Right lobe of liver (tissue), 6 donors: ENCODE measurements at regions not wholly inside any gene's neighbourhood (a gene's known extent, or its start where the extent isn't known, plus 50 kb on each side); places are given as distances from the start of the nearest gene placed in this dataset.

ENCODE experiments used
- ATAC-seq, 4 donors: fragments of 200-7000 bp; cut with Tn5 transposase; one replicate each; pipeline ENCODE4 v1.9.1; 2020; ENCODE audit warnings: mild to moderate bottlenecking in 4 of 4, moderate library complexity in 4 of 4
- DNase-seq, 3 donors: peaks; one replicate each; pipeline ENCODE4 v3.0.0-alpha.2; 2020
- H3K27ac ChIP-seq, 3 donors: fragments of 200-600 bp; one replicate each; pipeline ENCODE4 v1.8.0; 2022
- H3K27me3 ChIP-seq, 2 donors: fragments of 200-600 bp; one replicate each; pipeline ENCODE4 v1.8.0; 2022
- H3K36me3 ChIP-seq, 4 donors: fragments of 200-600 bp; sonication (generic) in 1 of 4; one replicate each; pipeline versions ENCODE4 v1.5.1 to v1.8.0; 2017 to 2022; ENCODE audit warnings: control low read depth in 1 of 4
- H3K4me1 ChIP-seq, 4 donors: fragments of 200-600 bp; sonication (generic) in 1 of 4; one replicate each; pipeline versions ENCODE4 v1.5.1 to v1.8.0; 2017 to 2022; ENCODE audit warnings: control low read depth in 1 of 4
- H3K4me3 ChIP-seq, 3 donors: fragments of 200-600 bp; one replicate each; pipeline ENCODE4 v1.8.0; 2022
- H3K9me3 ChIP-seq, 4 donors: fragments of 200-600 bp; sonication (generic) in 1 of 4; one replicate each; pipeline versions ENCODE4 v1.5.1 to v1.8.0; 2017 to 2022; ENCODE audit warnings: control low read depth in 1 of 4
- POLR2A ChIP-seq: fragments of 450-650 bp; IDR thresholded peaks from one replicate; pipeline ENCODE4 v1.6.1; 2017; ENCODE audit warnings: antibody characterized with exemption, mild to moderate bottlenecking
- WGBS: methylation state at CpG from one replicate; pipeline ENCODE4 v1.1.6; 2018; ENCODE audit warnings: low coverage, low lambda C conversion rate; ENCODE audit not compliant: insufficient coverage; ENCODE audit errors: missing lambda C conversion rate; 5-methylcytosine and 5-hydroxymethylcytosine counted together
- intact Hi-C, 2 donors: fragments of 100-400 bp; cut with DNase I; formaldehyde crosslinking; loops; one replicate each; pipeline versions ENCODE4 v1.11.2 to v1.14.1; 2022
- TF ChIP-seq, protein P1 (sequence below), 4 donors: fragments of 200-600 bp in 3 of 4; fragments of 450-650 bp in 1 of 4; IDR thresholded peaks; one replicate each; pipeline versions ENCODE4 v1.5.1 to v1.8.0; 2016 to 2022; ENCODE audit warnings: antibody characterized with exemption in 4 of 4, mild to moderate bottlenecking in 2 of 4
- donor health status: DM: no; HTN: yes; CAD: no.
- donor health status: DM: no; HTN: no; CAD: no.
- donor health status: DM: no; HTN: no; CAD: no.
- donor health status: DM: no; HTN: yes; CAD: no.
- donor health status: DM: no; HTN: yes; CAD: no.

DNA sequence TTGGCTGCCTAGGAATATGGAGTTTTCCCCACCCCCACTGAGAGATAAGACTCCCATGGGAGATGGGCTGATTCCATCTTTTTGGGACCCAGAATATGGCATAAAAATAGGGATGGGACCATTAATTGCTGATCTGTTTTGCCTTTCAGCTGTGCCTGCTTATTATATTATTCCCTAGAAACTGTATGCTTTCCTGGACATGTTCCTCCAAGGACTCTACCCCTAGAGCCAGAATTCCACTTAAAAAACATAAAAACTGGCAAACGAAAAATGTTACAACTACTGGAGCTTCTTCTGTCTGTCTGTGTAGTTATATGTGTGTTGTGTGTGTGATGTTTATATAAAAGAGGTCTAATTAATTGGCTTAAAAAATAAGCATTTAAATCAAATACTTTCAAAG lies 159.9 kb upstream of the PRR20A start:
- intact Hi-C loops, result no loop called here
- no peak for DNase-seq
- no peak for TF ChIP-seq POLR2A
- TF ChIP-seq, protein P1, sequence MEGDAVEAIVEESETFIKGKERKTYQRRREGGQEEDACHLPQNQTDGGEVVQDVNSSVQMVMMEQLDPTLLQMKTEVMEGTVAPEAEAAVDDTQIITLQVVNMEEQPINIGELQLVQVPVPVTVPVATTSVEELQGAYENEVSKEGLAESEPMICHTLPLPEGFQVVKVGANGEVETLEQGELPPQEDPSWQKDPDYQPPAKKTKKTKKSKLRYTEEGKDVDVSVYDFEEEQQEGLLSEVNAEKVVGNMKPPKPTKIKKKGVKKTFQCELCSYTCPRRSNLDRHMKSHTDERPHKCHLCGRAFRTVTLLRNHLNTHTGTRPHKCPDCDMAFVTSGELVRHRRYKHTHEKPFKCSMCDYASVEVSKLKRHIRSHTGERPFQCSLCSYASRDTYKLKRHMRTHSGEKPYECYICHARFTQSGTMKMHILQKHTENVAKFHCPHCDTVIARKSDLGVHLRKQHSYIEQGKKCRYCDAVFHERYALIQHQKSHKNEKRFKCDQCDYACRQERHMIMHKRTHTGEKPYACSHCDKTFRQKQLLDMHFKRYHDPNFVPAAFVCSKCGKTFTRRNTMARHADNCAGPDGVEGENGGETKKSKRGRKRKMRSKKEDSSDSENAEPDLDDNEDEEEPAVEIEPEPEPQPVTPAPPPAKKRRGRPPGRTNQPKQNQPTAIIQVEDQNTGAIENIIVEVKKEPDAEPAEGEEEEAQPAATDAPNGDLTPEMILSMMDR (IDR thresholded peaks at IDR 0.05), result no peak
- Histone ChIP-seq H3K36me3 (no peaks in the 10 kb centered on the region), H3K27me3 (no peaks in the 10 kb centered on the region), H3K27ac (no peak overlapping the region), H3K4me1 (no peaks in the 10 kb centered on the region), H3K4me3 (no peak overlapping the region), H3K9me3 (no peaks in the 10 kb centered on the region)
- WGBS, result 68% methylated on average over 1 of the region's 1 CpG
- no peak for ATAC-seq

DNA sequence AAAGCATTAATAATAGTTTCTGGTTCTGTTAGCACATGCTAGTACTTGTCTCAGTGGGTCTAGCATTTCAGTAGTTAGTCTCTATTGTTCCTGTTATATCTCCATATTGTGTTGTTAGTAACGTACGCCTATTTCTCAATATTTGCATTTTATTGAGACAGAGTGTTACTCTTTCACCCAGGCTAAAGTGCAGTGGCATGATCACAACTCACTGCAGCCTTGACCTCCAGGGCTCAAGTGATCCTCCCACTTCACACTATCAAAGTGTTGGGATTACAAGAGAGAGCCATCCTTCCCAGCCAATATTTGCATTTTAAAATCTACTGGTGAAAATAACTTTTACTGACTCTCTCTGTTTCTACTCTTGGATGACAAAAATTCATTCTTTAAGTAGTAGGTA lies 154.6 kb upstream of the PRR20A start:
- ATAC-seq (peak; percentile 75 to 99 (median 95)), DNase-seq (no peak)
- peak overlapping the region in 1 of 3 donors; percentile 10 for H3K27ac ChIP-seq
- no peaks in the 10 kb centered on the region for H3K36me3 ChIP-seq
- H3K27me3 ChIP-seq, result no peaks in the 10 kb centered on the region
- no peak for TF ChIP-seq POLR2A
- TF ChIP-seq, protein P1 (IDR thresholded peaks at IDR 0.05), result no peak
- H3K9me3 ChIP-seq, result no peaks in the 10 kb centered on the region
- H3K4me1 ChIP-seq, result no peaks in the 10 kb centered on the region
- 22% methylated on average over 2 of the region's 2 CpGs for WGBS
- intact Hi-C loops, result no loop called here
- H3K4me3 ChIP-seq, result no peak overlapping the region

DNA sequence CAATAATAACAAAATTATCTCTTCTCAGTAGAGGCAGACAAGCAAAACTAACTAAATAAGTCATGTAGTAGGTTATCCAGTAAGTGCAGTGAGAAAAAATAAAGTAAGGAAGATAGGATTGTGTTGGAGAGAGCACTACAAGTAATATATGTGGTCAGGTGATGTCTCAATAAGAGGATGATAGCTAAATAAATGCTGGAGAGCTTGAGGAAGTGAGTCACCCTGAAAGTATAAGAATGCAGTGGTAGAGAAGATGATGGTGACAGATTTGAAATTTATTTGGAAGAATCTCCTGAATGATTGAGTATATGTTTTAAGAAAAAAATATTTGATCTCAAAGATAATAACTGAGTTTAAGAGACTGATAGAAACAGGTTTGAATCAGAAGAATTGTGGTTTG lies 152.2 kb upstream of the PRR20A start:
- ATAC-seq, result no peak
- Histone ChIP-seq H3K4me1 (no peaks in the 10 kb centered on the region), H3K27ac (no peak overlapping the region), H3K9me3 (no peaks in the 10 kb centered on the region), H3K4me3 (no peak overlapping the region), H3K36me3 (no peaks in the 10 kb centered on the region), H3K27me3 (no peaks in the 10 kb centered on the region)
- DNase-seq, result no peak
- TF ChIP-seq, protein P1 (IDR thresholded peaks at IDR 0.05), result no peak
- no peak for TF ChIP-seq POLR2A
- intact Hi-C loops, result no loop called here

DNA sequence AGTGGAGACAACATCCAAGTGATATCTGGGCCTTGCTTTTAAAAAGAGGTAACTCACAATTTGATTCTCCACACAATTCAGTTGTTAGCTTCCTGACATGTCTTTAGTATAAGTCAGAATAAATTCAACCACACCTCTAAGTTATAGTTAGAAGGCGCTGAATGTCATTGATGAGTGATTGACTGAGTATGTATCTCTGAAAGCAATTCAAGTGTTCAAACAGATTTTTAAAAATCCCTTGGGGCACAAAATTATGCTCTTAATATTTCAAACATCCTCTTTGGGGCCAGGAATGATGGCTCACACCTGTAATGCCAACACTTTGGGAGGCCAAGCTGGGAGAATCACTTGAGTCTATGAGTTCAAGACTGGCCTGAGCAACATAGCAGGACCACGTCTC lies 137.0 kb upstream of the PRR20A start:
- H3K27ac ChIP-seq, result no peak overlapping the region
- H3K4me3 ChIP-seq, result no peak overlapping the region
- no peaks in the 10 kb centered on the region for H3K27me3 ChIP-seq
- intact Hi-C loops, result no loop called here
- no peaks in the 10 kb centered on the region for H3K9me3 ChIP-seq
- no peak for DNase-seq
- H3K4me1 ChIP-seq, result no peaks in the 10 kb centered on the region
- no peaks in the 10 kb centered on the region for H3K36me3 ChIP-seq
- ATAC-seq, result no peak
- WGBS, result 89% methylated on average over 2 of the region's 2 CpGs
- no peak for TF ChIP-seq POLR2A
- TF ChIP-seq, protein P1 (IDR thresholded peaks at IDR 0.05), result no peak

DNA sequence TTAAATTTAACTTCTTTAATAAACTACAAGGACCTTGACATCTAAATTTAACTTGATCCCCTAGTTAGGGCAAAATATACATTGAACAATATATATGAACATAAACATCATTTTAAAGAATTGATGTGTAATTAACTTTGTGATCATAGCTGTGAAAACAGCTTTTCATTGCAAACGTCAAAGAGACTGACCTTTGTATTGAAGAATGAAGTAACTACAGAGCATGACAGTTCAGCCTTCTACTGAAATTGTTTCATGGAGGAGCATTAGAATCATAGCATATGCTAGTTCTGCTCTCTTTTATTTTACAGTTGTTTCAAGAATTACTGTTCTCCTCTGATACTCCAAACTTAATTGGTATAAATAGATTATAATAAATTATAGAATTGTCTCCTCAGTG lies 123.4 kb upstream of the PRR20A start:
- DNase-seq (no peak), ATAC-seq (peak; percentile 68 to 85 (median 72))
- WGBS, result 19% methylated on average over 1 of the region's 1 CpG
- no peak overlapping the region for H3K4me3 ChIP-seq
- no peaks in the 10 kb centered on the region for H3K4me1 ChIP-seq
- H3K27ac ChIP-seq, result no peak overlapping the region
- TF ChIP-seq, protein P1 (IDR thresholded peaks at IDR 0.05), result no peak
- no peak for TF ChIP-seq POLR2A
- no peaks in the 10 kb centered on the region for H3K27me3 ChIP-seq
- H3K9me3 ChIP-seq, result no peaks in the 10 kb centered on the region
- intact Hi-C loops, result no loop called here
- no peaks in the 10 kb centered on the region for H3K36me3 ChIP-seq
